Thyroid gland (tissue), 4 donors: ENCODE measurements at regions not wholly inside any gene's neighbourhood (a gene's known extent, or its start where the extent isn't known, plus 50 kb on each side); places are given as distances from the start of the nearest gene placed in this dataset.

Experiments used
- POLR2A ChIP-seq, 2 donors: fragments of 450-650 bp; IDR thresholded peaks; one replicate each; pipeline ENCODE4 v1.6.1; 2017; ENCODE audit warnings: antibody characterized with exemption in 2 of 2, mild to moderate bottlenecking in 2 of 2, moderate library complexity in 1 of 2
- TF ChIP-seq, protein P1 (sequence below), 6 experiments: fragments of 200-600 bp in 3 of 6; fragments of 450-650 bp in 3 of 6; sonication (generic) in 3 of 6; IDR thresholded peaks; one replicate each; pipeline ENCODE4 v1.5.1; 2016 to 2019; ENCODE audit warnings: antibody characterized with exemption in 6 of 6, mild to moderate bottlenecking in 2 of 6, inconsistent platforms in 1 of 6, moderate library complexity in 1 of 6

DNA sequence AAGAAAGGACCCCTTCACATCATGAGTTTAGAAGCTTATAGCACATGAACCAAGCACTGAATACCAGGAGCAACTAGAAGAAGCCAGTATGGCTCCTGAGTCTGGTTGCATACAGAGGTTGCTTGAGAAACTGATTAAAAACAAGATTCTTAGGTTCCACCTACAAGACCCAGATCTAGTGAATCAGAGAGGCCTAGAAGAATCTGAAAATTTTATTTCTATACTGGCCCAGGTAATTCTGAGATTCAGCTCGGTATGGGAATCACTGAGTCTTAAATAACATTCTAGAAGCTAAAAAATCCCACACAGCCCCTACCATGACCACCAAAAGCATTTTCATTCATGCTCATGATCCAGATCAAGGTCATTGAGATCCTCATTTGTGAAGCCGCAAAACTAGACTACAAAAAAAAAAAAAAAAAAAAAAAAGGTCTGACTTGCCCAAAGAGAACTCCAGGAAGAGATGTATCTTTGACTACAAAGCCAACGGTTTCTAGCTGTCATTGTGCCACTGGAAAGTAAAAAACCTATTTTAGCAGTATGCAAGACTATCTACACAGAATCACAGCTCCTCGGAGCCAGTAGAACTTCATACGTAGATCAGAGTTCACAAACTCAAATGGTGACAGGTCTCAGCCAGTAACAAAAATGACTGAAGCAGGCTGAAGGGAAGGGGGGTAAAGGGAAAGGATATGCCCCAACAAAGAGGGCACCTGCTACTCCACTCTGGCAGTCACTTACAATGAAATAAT, 168.4 kb upstream of the EGLN3 start:
- TF ChIP-seq, protein P1, sequence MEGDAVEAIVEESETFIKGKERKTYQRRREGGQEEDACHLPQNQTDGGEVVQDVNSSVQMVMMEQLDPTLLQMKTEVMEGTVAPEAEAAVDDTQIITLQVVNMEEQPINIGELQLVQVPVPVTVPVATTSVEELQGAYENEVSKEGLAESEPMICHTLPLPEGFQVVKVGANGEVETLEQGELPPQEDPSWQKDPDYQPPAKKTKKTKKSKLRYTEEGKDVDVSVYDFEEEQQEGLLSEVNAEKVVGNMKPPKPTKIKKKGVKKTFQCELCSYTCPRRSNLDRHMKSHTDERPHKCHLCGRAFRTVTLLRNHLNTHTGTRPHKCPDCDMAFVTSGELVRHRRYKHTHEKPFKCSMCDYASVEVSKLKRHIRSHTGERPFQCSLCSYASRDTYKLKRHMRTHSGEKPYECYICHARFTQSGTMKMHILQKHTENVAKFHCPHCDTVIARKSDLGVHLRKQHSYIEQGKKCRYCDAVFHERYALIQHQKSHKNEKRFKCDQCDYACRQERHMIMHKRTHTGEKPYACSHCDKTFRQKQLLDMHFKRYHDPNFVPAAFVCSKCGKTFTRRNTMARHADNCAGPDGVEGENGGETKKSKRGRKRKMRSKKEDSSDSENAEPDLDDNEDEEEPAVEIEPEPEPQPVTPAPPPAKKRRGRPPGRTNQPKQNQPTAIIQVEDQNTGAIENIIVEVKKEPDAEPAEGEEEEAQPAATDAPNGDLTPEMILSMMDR (IDR thresholded peaks at IDR 0.05) = no peak
- no peak for TF ChIP-seq POLR2A (IDR thresholded peaks at IDR 0.05)
